IMR-90 (cell line): ENCODE measurements at regions not wholly inside any gene's neighbourhood (a gene's known extent, or its start where the extent isn't known, plus 50 kb on each side); places are given as distances from the start of the nearest gene placed in this dataset.

ENCODE experiments used
- ATAC-seq: fragments of 200-7000 bp; cut with Tn5 transposase; 2 replicates; pipeline ENCODE4 v1.9.1; 2020; ENCODE audit warnings: low read depth, mild to moderate bottlenecking, moderate library complexity
- BruUV-seq: library from RNA; stranded (reverse); fragments of 400-500 nt; replicated peaks from 2 replicates; lab custom pipeline; 2021; lab: Mats Ljungman, UMichigan
- CTCF ChIA-PET: fragments of 300-600 bp; formaldehyde crosslinking; extraction: SDS; loops from one replicate; lab custom pipeline; 2021; ENCODE audit warnings: antibody characterized with exemption; lab: Yijun Ruan, JAX
- POLR2A ChIA-PET: fragments of 300-600 bp; sonication (Branson Sonifier 250); formaldehyde crosslinking; loops from one replicate; lab custom pipeline; 2022; ENCODE audit warnings: antibody characterized with exemption; ENCODE audit not compliant: unreplicated experiment; lab: Charles Lee
- DNase-seq: peaks from one replicate; pipeline ENCODE4 v3.0.0; 2013
- H2AFZ ChIP-seq: replicated peaks from 2 replicates; pipeline ENCODE3; 2013; ENCODE audit warnings: low read length, mild to moderate bottlenecking; ENCODE audit not compliant: poor library complexity
- H2AK5ac ChIP-seq: 2 replicates; pipeline ENCODE4 v1.6.1; 2013; ENCODE audit warnings: low read depth, low read length, inconsistent platforms
- H2AK9ac ChIP-seq: replicated peaks from 2 replicates; pipeline ENCODE3; 2013; ENCODE audit warnings: mild to moderate bottlenecking, low read depth, low read length, moderate library complexity; ENCODE audit not compliant: poor library complexity
- H2BK120ac ChIP-seq: 2 replicates; pipeline ENCODE4 v1.6.1; 2013; ENCODE audit warnings: low read depth, low read length, inconsistent platforms
- H2BK15ac ChIP-seq: 3 replicates; pipeline ENCODE4 v1.6.1; 2013; ENCODE audit warnings: low read depth, low read length, inconsistent platforms
- H2BK20ac ChIP-seq: 2 replicates; pipeline ENCODE4 v1.6.1; 2013; ENCODE audit warnings: low read depth, mild to moderate bottlenecking, inconsistent platforms, low read length, moderate library complexity
- H2BK5ac ChIP-seq: 2 replicates; pipeline ENCODE4 v1.6.1; 2013; ENCODE audit warnings: mild to moderate bottlenecking, low read depth, low read length, inconsistent platforms; ENCODE audit not compliant: poor library complexity, severe bottlenecking
- H3K14ac ChIP-seq: replicated peaks from 2 replicates; pipeline ENCODE4 v1.6.1; 2013; ENCODE audit warnings: low read depth, low read length, inconsistent platforms
- H3K18ac ChIP-seq: 2 replicates; pipeline ENCODE4 v1.6.1; 2013; ENCODE audit warnings: low read depth, low read length, control low read depth
- H3K23ac ChIP-seq: 2 replicates; pipeline ENCODE4 v1.6.1; 2013; ENCODE audit warnings: low read depth, low read length, inconsistent platforms
- H3K27ac ChIP-seq: 2 replicates; pipeline ENCODE4 v1.5.1; 2013; ENCODE audit warnings: mild to moderate bottlenecking, control low read depth, low read length; ENCODE audit not compliant: insufficient read depth
- H3K27me3 ChIP-seq: 2 replicates; pipeline ENCODE4 v1.6.1; 2013; ENCODE audit warnings: low read length; ENCODE audit not compliant: control insufficient read depth, insufficient read depth
- H3K36me3 ChIP-seq: 2 replicates; pipeline ENCODE4 v1.6.1; 2013; ENCODE audit warnings: low read length, mixed read lengths; ENCODE audit not compliant: control insufficient read depth, insufficient read depth
- H3K4ac ChIP-seq: 2 replicates; pipeline ENCODE4 v1.6.1; 2013; ENCODE audit warnings: low read depth, low read length, inconsistent platforms
- H3K4me1 ChIP-seq: 2 replicates; pipeline ENCODE4 v1.6.1; 2013; ENCODE audit warnings: low read length, mixed read lengths; ENCODE audit not compliant: control insufficient read depth, insufficient read depth
- H3K4me2 ChIP-seq: 2 replicates; pipeline ENCODE4 v1.6.1; 2013; ENCODE audit warnings: low read depth, mild to moderate bottlenecking, control low read depth, low read length, moderate library complexity
- H3K4me3 ChIP-seq: 2 replicates; pipeline ENCODE4 v1.5.1; 2013; ENCODE audit warnings: low read depth, mild to moderate bottlenecking, control low read depth, low read length, moderate library complexity; ENCODE audit not compliant: insufficient read depth
- H3K56ac ChIP-seq: 2 replicates; pipeline ENCODE4 v1.6.1; 2013; ENCODE audit warnings: low read length, inconsistent platforms; ENCODE audit not compliant: insufficient read depth; ENCODE audit errors: extremely low read depth
- H3K79me1 ChIP-seq, 2 experiments: 2 replicates each; pipeline ENCODE4 v1.6.1; 2013; ENCODE audit warnings: low read length in 2 of 2, inconsistent platforms in 1 of 2, low read depth in 1 of 2
- H3K9ac ChIP-seq: 2 replicates; pipeline ENCODE4 v1.6.1; 2013; ENCODE audit warnings: low read depth, low read length, control low read depth
- H3K9me1 ChIP-seq: 2 replicates; pipeline ENCODE4 v1.6.1; 2013; ENCODE audit warnings: low read length, inconsistent platforms; ENCODE audit not compliant: insufficient read depth
- H3K9me3 ChIP-seq: 2 replicates; pipeline ENCODE4 v1.6.1; 2013; ENCODE audit warnings: low read length; ENCODE audit not compliant: control insufficient read depth, insufficient read depth
- H4K20me1 ChIP-seq: 2 replicates; pipeline ENCODE4 v1.6.1; 2013; ENCODE audit warnings: low read length, inconsistent platforms; ENCODE audit not compliant: insufficient read depth
- H4K5ac ChIP-seq: 2 replicates; pipeline ENCODE4 v1.6.1; 2013; ENCODE audit warnings: mild to moderate bottlenecking, low read depth, low read length, control low read depth
- H4K8ac ChIP-seq, 2 experiments: 2 replicates each; pipeline ENCODE4 v1.6.1; 2013; ENCODE audit warnings: low read depth in 2 of 2, low read length in 2 of 2, control low read depth in 1 of 2, inconsistent platforms in 1 of 2
- H4K91ac ChIP-seq: 2 replicates; pipeline ENCODE4 v1.6.1; 2013; ENCODE audit warnings: low read depth, low read length, inconsistent platforms; ENCODE audit not compliant: insufficient read depth
- BHLHE40 ChIP-seq: fragments of 150-350 bp; IDR thresholded peaks from 2 replicates; pipeline ENCODE4 v1.6.1; 2016; ENCODE audit warnings: mild to moderate bottlenecking, low read depth, low read length
- CEBPB ChIP-seq: IDR thresholded peaks from 2 replicates; pipeline ENCODE4 v1.6.1; 2012; ENCODE audit warnings: low read depth, low read length, improper control_type of control experiment
- CHD1 ChIP-seq: IDR thresholded peaks from 2 replicates; pipeline ENCODE4 v1.6.1; 2012; ENCODE audit warnings: low read depth, low read length, improper control_type of control experiment
- ELK1 ChIP-seq: fragments of 150-350 bp; IDR thresholded peaks from 2 replicates; pipeline ENCODE4 v1.6.1; 2016; ENCODE audit warnings: low read depth, mild to moderate bottlenecking, low read length, moderate library complexity, borderline replicate concordance
- FOS ChIP-seq: fragments of 150-350 bp; IDR thresholded peaks from 2 replicates; pipeline ENCODE4 v1.6.1; 2016; ENCODE audit warnings: low read depth, low read length
- MAFK ChIP-seq: IDR thresholded peaks from 2 replicates; pipeline ENCODE4 v1.6.1; 2012; ENCODE audit warnings: low read depth, low read length, improper control_type of control experiment
- MAZ ChIP-seq: IDR thresholded peaks from 2 replicates; pipeline ENCODE4 v1.6.1; 2012; ENCODE audit warnings: low read depth, mild to moderate bottlenecking, low read length, improper control_type of control experiment, moderate library complexity, borderline replicate concordance
- MXI1 ChIP-seq: IDR thresholded peaks from 2 replicates; pipeline ENCODE4 v1.6.1; 2012; ENCODE audit warnings: low read depth, mild to moderate bottlenecking, low read length, moderate library complexity, borderline replicate concordance
- POLR2A ChIP-seq: IDR thresholded peaks from 2 replicates; pipeline ENCODE4 v1.6.1; 2012; ENCODE audit warnings: mild to moderate bottlenecking, low read depth, low read length
- RAD21 ChIP-seq: IDR thresholded peaks from 2 replicates; pipeline ENCODE4 v1.6.1; 2012; ENCODE audit warnings: low read length, improper control_type of control experiment
- RCOR1 ChIP-seq: IDR thresholded peaks from 2 replicates; pipeline ENCODE4 v1.6.1; 2012; ENCODE audit warnings: mild to moderate bottlenecking, low read length, improper control_type of control experiment; ENCODE audit not compliant: insufficient replicate concordance
- RFX5 ChIP-seq: IDR thresholded peaks from 2 replicates; pipeline ENCODE4 v1.8.0; 2012; ENCODE audit warnings: low read depth, mild to moderate bottlenecking, low read length, moderate library complexity
- SMC3 ChIP-seq: fragments of 150-350 bp; IDR thresholded peaks from 2 replicates; pipeline ENCODE4 v1.6.1; 2016; ENCODE audit warnings: low read depth, mild to moderate bottlenecking, antibody characterized with exemption, low read length, moderate library complexity
- USF2 ChIP-seq: fragments of 150-350 bp; IDR thresholded peaks from 2 replicates; pipeline ENCODE4 v1.6.1; 2017; ENCODE audit warnings: mild to moderate bottlenecking, antibody characterized with exemption, low read length, low read depth
- WGBS, 2 experiments: methylation state at CpG; one replicate each; pipeline versions ENCODE4 v1.1.5 to v1.1.7; 2013; ENCODE audit warnings: missing lambda C conversion rate in 2 of 2; ENCODE audit not compliant: insufficient read length in 1 of 2; ENCODE audit errors: extremely low coverage in 2 of 2; 5-methylcytosine and 5-hydroxymethylcytosine counted together
- dilution Hi-C: fragments of 300-500 bp; cut with HindIII; formaldehyde crosslinking; loops from one replicate; pipeline ENCODE4 v1.14.3; 2018; ENCODE audit warnings: low sequenced_read_pairs; ENCODE audit not compliant: unreplicated experiment
- in situ Hi-C: fragments of 300-500 bp; cut with MboI; formaldehyde crosslinking; loops from 3 replicates; pipeline ENCODE4 v1.14.3; 2019; ENCODE audit warnings: low sequenced_read_pairs, inconsistent platforms, mixed read lengths
- intact Hi-C: fragments of 100-400 bp; cut with micrococcal nuclease; formaldehyde crosslinking; loops from 2 replicates; pipeline ENCODE4 v1.10.0; 2022
- TF ChIP-seq, protein P1 (sequence below): conservative IDR thresholded peaks from 2 replicates; pipeline ENCODE4 v1.5.1; 2012; ENCODE audit warnings: mild to moderate bottlenecking, low read depth, low read length, improper control_type of control experiment

DNA sequence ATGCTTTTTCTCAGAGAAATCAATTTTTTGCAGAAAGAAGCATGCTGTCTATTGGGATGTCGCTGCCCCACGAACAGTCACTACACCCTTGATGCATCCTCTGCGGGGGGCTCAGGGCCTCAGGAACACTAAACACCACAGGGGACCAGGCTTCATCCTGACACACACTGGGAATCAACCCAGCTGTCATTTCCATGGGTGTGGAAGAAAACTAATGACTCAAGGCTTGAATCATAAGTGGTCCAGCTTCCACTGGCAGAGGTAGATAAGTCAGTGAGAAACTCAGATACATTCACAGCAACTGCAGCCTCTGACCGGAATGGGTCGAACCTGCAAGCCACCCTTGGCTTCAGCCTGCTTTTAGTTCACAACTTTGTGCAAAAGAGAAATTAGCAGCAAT, 81.3 kb upstream of the SPTLC3 start:
- intact Hi-C loops, result loop anchor here (5.0 kb wide), 1 partner anchor 335 kb away; no protein-coding TSS in a partner anchor
- CTCF ChIA-PET, result no interaction called here

More for the DNA sequence above, 81.3 kb upstream of the SPTLC3 start:
- Histone ChIP-seq H3K23ac (no peak overlapping the region), H3K4me3 (no peak overlapping the region), H4K20me1 (no peaks in the 10 kb centered on the region), H4K91ac (no peak overlapping the region), H2BK15ac (no peak overlapping the region), H3K9ac (no peak overlapping the region), H3K79me1 (no peaks in the 10 kb centered on the region), H3K18ac (no peak overlapping the region; the same call in 1 of the 2 replicates), H2AFZ (no peak overlapping the region), H3K4ac (0 out of 2 replicates have a peak overlapping the region, but pooled peaks have one; percentile 14), H3K4me1 (peaks cover 17% of the 10 kb centered on the region), H2BK20ac (peak overlapping the region; percentile 29; the same call in 1 of the 2 replicates), H3K56ac (no peak overlapping the region), H2AK5ac (no peak overlapping the region), H2BK5ac (no peak overlapping the region), H3K9me1 (0 out of 2 replicates have a peak, but pooled peaks cover 3% of the 10 kb centered on the region), H3K27me3 (no peaks in the 10 kb centered on the region), H3K4me2 (no peak overlapping the region), H3K36me3 (no peaks in the 10 kb centered on the region), H2BK120ac (0 out of 2 replicates have a peak overlapping the region, but pooled peaks have one; percentile 45), H3K14ac (no peak overlapping the region), H3K27ac (no peak overlapping the region), H4K8ac (no peak overlapping the region), H2AK9ac (no peak overlapping the region), H4K5ac (no peak overlapping the region), H3K9me3 (no peaks in the 10 kb centered on the region)
- POLR2A ChIA-PET, result no interaction called here
- TF ChIP-seq RFX5, result no peak
- no peak for TF ChIP-seq MAZ
- no peak for TF ChIP-seq USF2
- TF ChIP-seq MXI1, result no peak
- no peak for TF ChIP-seq ELK1
- no peak for TF ChIP-seq CEBPB
- TF ChIP-seq FOS, result no peak
- no peak for TF ChIP-seq CHD1
- no peak for TF ChIP-seq BHLHE40
- TF ChIP-seq POLR2A, result no peak
- no peak for TF ChIP-seq SMC3
- no peak for TF ChIP-seq RAD21
- no peak for TF ChIP-seq RCOR1
- TF ChIP-seq, protein P1, sequence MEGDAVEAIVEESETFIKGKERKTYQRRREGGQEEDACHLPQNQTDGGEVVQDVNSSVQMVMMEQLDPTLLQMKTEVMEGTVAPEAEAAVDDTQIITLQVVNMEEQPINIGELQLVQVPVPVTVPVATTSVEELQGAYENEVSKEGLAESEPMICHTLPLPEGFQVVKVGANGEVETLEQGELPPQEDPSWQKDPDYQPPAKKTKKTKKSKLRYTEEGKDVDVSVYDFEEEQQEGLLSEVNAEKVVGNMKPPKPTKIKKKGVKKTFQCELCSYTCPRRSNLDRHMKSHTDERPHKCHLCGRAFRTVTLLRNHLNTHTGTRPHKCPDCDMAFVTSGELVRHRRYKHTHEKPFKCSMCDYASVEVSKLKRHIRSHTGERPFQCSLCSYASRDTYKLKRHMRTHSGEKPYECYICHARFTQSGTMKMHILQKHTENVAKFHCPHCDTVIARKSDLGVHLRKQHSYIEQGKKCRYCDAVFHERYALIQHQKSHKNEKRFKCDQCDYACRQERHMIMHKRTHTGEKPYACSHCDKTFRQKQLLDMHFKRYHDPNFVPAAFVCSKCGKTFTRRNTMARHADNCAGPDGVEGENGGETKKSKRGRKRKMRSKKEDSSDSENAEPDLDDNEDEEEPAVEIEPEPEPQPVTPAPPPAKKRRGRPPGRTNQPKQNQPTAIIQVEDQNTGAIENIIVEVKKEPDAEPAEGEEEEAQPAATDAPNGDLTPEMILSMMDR, result no peak
- TF ChIP-seq MAFK, result no peak
- ATAC-seq (no peak), DNase-seq (peak; percentile 25)
- in situ Hi-C loops (no loop called here), dilution Hi-C loops (no loop called here)
- no CpG with 5 or more reads among the region's 5 CpGs for WGBS, 2 experiments
- no TSS peak for BruUV-seq
